BJ (cell line): ENCODE measurements at regions not wholly inside any gene's neighbourhood (a gene's known extent, or its start where the extent isn't known, plus 50 kb on each side); places are given as distances from the start of the nearest gene placed in this dataset.

Experiments
- CTCF ChIA-PET: fragments of 350-600 bp; formaldehyde crosslinking; extraction: SDS; loops from one replicate; lab custom pipeline; 2021; ENCODE audit warnings: antibody characterized with exemption, inconsistent platforms; lab: Yijun Ruan, JAX
- POLR2A ChIA-PET: fragments of 300-600 bp; sonication (Branson Sonifier 250); formaldehyde crosslinking; extraction: SDS; loops from one replicate; lab custom pipeline; 2021; ENCODE audit warnings: antibody characterized with exemption; lab: Charles Lee
- DNase-seq: peaks from one replicate; pipeline ENCODE4 v3.0.0-alpha.2; 2011; ENCODE audit warnings: low read depth
- H3K27me3 ChIP-seq: 2 replicates; pipeline ENCODE4 v1.6.0; 2011; ENCODE audit warnings: low read length; ENCODE audit not compliant: control insufficient read depth, insufficient read depth
- H3K36me3 ChIP-seq: 2 replicates; pipeline ENCODE4 v1.5.1; 2011; ENCODE audit warnings: low read length; ENCODE audit not compliant: control insufficient read depth, insufficient read depth
- H3K4me3 ChIP-seq: 2 replicates; pipeline ENCODE4 v1.5.1; 2011; ENCODE audit warnings: low read depth, mild to moderate bottlenecking, control low read depth, low read length
- CTCF ChIP-seq: IDR thresholded peaks from 2 replicates; pipeline ENCODE4 v1.5.1; 2011; ENCODE audit warnings: low read depth, mild to moderate bottlenecking, control low read depth, inconsistent platforms, low read length, moderate library complexity; ENCODE audit not compliant: insufficient read depth

- POLR2A ChIA-PET: no interaction called here
- DNase-seq: no peak
Observed at GRCh38 chr3:72624656-72625055, 223.6 kb downstream of the SHQ1 start.

GRCh38 chr3:72618739-72619138 is 229.5 kb downstream of the SHQ1 start:
- no peaks in the 10 kb centered on the region for H3K36me3 ChIP-seq
- CTCF ChIA-PET: no interaction called here
- TF ChIP-seq CTCF: no peak

More at GRCh38 chr3:72624656-72625055, 223.6 kb downstream of the SHQ1 start:
- CTCF ChIA-PET: interaction anchor here (0.6 to 1.5 kb wide), 2 partner anchors 12 to 179 kb away, joined by 3 to 4 read pairs; no protein-coding TSS in a partner anchor
- Histone ChIP-seq H3K27me3 (no peaks in the 10 kb centered on the region), H3K4me3 (no peak overlapping the region), H3K36me3 (no peaks in the 10 kb centered on the region)
- no peak for TF ChIP-seq CTCF

GRCh38 chr3:72617424-72618024 is 230.7 kb downstream of the SHQ1 start:
- ChIA-PET POLR2A (no interaction called here), CTCF (no interaction called here)
- Histone ChIP-seq H3K36me3 (no peaks in the 10 kb centered on the region), H3K4me3 (no peak overlapping the region), H3K27me3 (peaks cover 6% of the 10 kb centered on the region)
- no peak for DNase-seq
- no peak for TF ChIP-seq CTCF

More at GRCh38 chr3:72618739-72619138, 229.5 kb downstream of the SHQ1 start:
- POLR2A ChIA-PET: no interaction called here
- no peak for DNase-seq
- peaks cover 6% of the 10 kb centered on the region for H3K27me3 ChIP-seq
- no peak overlapping the region for H3K4me3 ChIP-seq

GRCh38 chr3:72615776-72616175 is 232.5 kb downstream of the SHQ1 start:
- ChIA-PET POLR2A (no interaction called here), CTCF (interaction anchor here (0.7 to 0.9 kb wide), 2 partner anchors 20 to 67 kb away, joined by 3 to 5 read pairs; no protein-coding TSS in a partner anchor)
- no peak for DNase-seq
- peaks cover 6% of the 10 kb centered on the region for H3K27me3 ChIP-seq
- no peaks in the 10 kb centered on the region for H3K36me3 ChIP-seq
- no peak overlapping the region for H3K4me3 ChIP-seq
- TF ChIP-seq CTCF: no peak

- no peak for DNase-seq
- Histone ChIP-seq H3K36me3 (no peaks in the 10 kb centered on the region), H3K27me3 (peaks cover 6% of the 10 kb centered on the region), H3K4me3 (no peak overlapping the region)
- CTCF ChIA-PET: interaction anchor here (0.7 to 0.9 kb wide), 2 partner anchors 19 to 67 kb away, joined by 3 to 5 read pairs; no protein-coding TSS in a partner anchor
- POLR2A ChIA-PET: no interaction called here
- no peak for TF ChIP-seq CTCF
Observed at GRCh38 chr3:72615182-72615581, 233.1 kb downstream of the SHQ1 start.
